Stimulated activated CD4-positive, alpha-beta T cell treated with anti-CD3 and anti-CD28 coated beads, Interleukin-2, amount 100 ng/mL, for 48 hours (primary cell): ENCODE measurements at regions not wholly inside any gene's neighbourhood (a gene's known extent, or its start where the extent isn't known, plus 50 kb on each side); places are given as distances from the start of the nearest gene placed in this dataset.

ENCODE experiments used
- DNase-seq, 2 donors: peaks; one replicate each; pipeline ENCODE4 v3.0.0-alpha.2; 2020

DNA sequence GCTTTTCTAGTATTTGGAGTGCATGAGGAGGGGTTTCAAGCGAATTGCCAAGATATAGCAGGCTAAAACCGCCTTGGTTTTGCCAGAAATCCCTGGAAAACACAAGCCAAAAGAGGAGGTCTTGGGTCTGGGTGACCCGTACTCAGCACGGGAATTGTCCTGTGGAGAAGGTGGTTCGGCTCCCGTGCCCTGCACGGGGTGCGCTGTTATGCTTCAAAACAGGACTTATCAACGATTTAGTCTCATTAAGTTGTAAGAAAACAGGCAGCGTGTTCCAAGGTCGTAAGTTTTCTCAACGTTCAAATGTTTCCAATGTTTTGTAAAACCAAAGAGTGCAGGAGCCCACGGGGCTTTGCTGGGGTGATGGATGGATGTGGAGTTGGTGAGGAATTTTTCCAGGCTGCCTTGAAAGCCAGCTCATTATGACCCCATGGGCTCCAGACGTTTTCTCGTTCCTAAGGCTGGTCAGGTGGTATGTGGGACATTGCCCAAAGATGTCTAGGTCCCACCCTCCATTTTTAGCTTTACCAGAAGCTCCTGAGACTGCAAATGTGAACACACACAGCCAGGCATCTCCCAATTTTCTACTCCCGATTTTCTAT lies 75.4 kb upstream of the CLDN14 start:
- no peak for DNase-seq

- DNase-seq: no peak
Measured at GRCh38 chr21:36557316-36557715, 77.4 kb upstream of the CLDN14 start.

GRCh38 chr21:36560933-36561575 lies 81.1 kb upstream of the CLDN14 start:
- no peak for DNase-seq

DNA sequence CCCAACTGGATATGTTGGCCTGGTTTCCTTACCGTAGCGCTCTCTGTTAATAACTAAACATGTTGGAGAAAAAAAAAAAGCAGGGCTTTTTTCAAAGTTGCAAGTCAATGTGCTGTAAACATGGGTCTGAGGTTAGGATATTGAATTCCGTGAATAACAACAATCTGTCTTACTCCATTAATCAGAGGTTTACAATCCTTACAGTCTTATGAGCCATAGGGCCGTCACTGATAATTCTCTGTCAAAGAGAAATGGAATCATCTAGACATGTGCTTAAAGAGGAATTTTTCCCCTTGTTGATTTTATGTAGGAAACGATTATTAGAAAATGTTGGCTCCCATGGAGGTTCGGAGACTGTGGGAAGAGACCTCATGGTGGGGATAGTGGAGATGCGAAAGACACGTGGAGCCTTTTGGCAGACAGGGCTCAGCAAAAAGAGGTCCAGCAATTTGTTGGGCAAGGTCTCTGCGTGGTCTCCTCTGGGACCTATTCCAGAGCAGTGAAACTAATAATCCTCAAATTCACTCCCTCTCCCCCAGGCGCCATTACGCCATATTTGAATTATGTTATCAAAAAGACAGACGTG lies 83.5 kb upstream of the CLDN14 start:
- no peak for DNase-seq

DNA sequence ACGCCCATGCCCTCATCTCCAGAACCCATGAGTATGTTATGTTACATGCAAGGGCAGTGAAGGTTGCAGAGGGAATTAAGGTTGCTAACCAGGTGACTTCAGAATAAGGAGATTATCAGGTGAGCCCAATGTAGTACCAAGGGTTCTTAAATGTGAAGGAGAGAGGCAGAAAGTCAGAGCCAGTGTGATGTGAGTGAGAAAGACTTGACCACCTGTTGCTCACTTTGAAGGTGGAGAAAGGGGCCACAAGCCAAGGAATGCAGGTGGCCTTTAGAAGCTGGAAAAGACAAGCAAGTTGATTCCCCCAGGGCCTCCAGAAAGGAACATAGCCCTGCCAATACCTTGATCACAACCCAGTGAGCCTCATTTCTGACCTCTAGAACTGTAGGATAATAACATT lies 84.7 kb upstream of the CLDN14 start:
- DNase-seq: no peak

DNA sequence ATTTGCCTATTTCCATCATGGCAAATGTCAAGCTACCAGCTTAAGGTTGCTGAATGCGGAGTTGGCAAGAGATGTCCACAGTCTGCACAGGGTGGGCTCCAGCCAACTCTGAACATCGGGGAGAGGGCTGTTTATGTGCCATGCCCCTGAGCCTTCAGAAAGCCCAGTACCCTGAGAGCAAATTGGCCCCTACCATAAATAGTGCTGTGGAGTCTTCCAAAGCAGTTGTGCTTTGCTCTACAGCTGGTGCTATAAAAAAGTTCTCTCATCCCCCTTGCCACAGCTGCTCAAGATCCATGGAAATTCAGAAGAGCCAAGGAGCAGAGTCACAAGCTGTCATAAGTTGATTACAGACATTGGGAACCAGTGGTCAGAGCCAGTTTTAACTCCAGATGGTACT lies 85.6 kb upstream of the CLDN14 start:
- DNase-seq: no peak

DNA sequence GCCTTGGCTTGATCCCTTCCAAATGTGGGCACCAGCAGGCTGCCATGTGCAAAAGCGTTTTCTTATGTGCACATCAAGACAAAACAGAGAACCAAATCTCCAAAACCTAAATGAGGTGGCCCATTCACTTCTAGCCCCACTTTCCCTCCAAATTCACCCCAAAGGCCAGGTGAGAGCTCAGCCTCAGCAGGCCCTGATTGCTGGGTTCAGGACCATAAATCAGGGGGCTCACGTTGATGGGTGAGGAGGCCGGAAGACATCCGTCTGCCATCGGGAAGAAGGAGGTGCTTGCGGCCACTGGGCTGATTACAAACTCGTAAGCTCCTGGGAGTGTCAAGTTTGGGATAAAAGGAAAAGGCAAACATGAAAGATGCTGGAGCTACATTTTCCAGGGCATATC lies 86.7 kb upstream of the CLDN14 start:
- DNase-seq: no peak

- no peak for DNase-seq
Measured at GRCh38 chr21:36567216-36567885, 87.4 kb upstream of the CLDN14 start.

DNA sequence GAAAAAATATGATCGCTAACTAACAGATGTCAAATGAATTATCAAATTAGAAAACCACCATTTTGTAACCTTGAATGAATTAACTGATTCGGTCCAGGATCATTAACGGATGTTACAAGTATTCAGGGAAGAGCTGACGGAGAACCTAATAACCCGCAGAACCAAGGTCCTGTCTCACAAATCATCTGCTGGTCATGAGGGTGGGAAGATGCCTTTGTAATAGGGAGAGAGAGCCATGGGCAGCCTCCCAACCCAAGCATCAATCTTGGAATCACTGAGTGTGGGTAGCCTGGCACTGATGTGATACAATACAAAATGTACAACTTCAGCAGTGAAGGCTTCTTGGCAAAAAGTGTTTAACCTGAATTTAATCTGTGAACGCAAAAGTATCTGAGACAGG lies 89.6 kb upstream of the CLDN14 start:
- no peak for DNase-seq

GRCh38 chr21:36571556-36571955 lies 91.6 kb upstream of the CLDN14 start:
- no peak for DNase-seq

GRCh38 chr21:36572039-36572438 lies 92.1 kb upstream of the CLDN14 start:
- no peak for DNase-seq

DNA sequence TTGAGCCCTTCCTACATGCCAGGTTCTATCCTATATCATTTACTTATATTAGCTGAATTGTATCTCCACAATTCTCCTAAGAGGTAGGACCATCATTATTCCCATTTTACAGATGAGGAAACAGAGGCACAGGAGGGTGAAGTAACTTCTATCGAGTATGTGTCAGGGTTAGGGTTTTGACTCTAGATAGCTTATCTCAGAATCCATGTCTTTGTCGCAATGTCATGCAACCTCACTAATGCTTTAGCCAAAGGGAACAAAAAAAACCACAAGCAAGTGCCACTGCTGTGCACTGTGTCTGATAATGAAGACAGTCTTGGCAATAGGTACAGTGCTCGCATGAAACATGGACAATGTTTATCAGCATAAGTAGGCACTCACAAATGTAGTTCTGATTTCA lies 95.4 kb upstream of the CLDN14 start:
- DNase-seq: no peak

DNA sequence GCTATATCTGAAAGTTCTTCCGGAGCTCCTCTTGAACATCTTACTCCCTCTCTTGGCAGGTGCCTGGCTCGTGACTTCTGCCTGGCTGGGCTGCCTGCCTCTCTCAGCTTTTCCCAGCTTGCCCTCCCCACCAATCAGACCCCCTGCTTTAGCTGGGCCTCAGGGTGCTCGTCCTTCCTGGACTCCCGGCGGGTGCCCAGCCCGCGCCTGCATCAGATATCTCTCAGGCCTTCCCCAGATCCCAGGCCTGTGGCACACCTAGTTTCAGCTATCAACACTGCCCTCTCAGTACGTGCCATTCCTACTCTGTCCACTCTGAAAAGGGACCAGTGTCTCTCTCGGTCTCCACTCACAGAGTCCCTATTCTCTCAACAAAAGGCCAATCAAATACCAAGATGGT lies 96.5 kb upstream of the CLDN14 start:
- DNase-seq: no peak

DNA sequence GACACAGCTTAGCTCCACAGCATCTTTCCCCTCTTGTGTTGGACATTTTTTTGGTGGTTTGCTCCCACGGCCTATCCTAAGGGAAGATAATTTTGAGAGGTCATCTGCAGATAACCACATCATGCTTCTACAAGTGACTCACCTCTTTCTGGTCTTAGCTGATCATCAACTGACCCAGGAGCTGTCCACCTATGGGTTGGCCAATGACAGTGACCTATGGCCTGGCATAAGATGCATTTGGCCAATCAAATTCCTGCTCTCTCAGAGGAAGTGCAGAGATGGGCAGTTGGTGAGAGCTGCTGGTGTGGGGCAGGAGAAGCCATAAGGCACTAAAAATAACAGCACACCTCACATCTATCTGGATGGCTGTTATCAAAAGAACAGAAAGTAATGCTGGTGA lies 100.0 kb upstream of the CLDN14 start:
- DNase-seq: no peak

GRCh38 chr21:36582271-36582670 lies 102.3 kb upstream of the CLDN14 start:
- DNase-seq: no peak

DNA sequence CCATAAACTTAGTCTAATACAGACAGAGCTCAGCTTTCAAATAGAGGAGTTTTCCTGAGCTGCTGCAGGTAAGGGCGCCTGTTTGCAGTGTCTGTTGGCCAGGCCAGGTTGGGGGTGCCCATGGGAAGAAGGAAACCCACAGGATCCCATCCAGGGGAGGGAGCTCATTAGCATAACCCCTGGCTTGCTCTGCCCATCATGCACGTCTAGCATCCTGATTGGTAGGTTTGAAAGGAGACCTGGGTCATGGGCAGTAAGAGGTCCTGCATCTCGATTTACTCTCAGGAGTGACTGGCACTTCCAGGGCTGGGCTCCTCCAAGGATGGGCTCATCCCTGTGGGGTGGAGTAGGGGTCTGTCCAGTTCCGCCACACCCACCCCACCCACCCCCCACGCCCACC lies 103.7 kb upstream of the CLDN14 start:
- DNase-seq: no peak

- DNase-seq: peak in 1 of 2 donors; percentile 5
Measured at GRCh38 chr21:36584980-36585940, 105.3 kb upstream of the CLDN14 start.

DNA sequence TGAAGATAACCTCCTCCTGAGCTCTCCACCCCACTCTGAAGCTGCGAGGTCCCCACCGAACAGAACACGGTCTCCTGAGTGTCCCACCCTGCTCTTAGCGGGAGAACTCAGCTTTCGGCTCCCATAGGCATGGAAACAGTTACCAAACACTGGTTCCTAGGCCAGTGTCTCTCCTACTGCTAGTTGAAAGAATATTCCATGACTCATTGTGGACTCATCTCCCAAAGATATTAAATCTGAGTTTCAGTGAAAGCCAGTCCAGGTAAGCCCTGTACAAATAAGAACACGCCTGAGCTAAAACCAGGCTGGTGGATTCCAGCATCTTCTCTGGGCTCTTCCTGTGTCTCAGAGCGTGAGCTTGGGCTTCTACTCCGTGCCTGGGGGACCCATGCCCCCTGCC lies 107.5 kb upstream of the CLDN14 start:
- DNase-seq: no peak

DNA sequence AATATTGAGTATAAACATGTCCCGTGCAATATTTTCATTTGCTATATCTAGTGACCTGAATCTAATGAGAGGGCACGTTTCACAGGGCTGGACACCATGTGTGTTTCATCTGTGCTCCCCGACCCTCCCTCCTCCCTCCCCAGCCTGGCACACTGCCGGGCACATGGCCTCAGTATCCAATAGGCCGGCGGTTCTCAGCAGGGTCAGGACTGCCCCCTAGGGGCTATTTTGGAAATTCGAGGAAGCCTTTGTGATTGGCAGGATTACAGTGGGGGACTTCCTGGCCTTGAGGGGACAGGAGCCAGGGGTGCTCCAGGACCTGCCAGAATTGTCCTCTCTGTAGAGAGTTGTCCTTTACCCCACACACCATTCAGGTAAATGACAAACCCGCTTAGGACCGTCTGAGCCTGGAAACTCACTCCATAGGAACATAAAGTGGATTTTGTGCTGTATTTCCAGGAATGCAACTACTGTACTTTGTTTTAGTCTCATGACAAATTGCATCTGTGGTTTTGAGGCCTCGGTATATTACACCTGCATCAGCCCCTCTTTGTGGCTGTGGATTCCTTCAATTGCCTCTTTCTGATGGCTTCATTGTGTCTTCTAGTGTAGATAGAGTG lies 109.5 kb upstream of the SIM2 start:
- DNase-seq: peak; percentile 23

GRCh38 chr21:36591326-36591970 lies 107.5 kb upstream of the SIM2 start:
- no peak for DNase-seq

DNA sequence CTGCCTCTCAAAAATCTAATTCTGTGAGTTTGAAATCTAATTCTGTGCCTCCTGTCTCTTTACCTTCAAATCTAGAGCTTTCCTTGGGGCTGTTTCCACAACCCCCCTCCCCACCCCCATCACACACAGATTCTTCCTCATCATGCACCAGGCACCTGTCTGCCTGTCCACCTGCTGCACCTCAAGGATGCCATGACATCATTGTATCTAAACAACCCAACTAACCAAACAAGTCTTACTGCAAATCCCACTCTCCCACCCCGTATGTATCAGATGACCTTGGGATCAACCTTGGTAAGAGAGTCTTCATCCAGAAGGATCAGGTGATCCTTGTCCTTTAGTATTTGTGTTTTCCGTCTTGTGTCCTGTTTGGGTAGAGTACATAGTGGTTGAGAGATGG lies 102.7 kb upstream of the SIM2 start:
- DNase-seq: no peak

GRCh38 chr21:36601362-36601761 lies 97.6 kb upstream of the SIM2 start:
- DNase-seq: no peak
